ENCODE measurements at regions not wholly inside any gene's neighbourhood (a gene's known extent, or its start where the extent isn't known, plus 50 kb on each side); places are given as distances from the start of the nearest gene placed in this dataset.

GRCh38 chr6:11398451-11399326 is 138.9 kb upstream of the TMEM170B start:
- Histone ChIP-seq H3K4me1 (ENCODE audit: insufficient read depth, low read length) (peaks cover 10% of the 10 kb centered on the region), H3K9me3 (ENCODE audit: low read depth, low read length) (no peaks in the 10 kb centered on the region), H3K36me3 (ENCODE audit: insufficient read depth, low read length) (no peaks in the 10 kb centered on the region), H3K27me3 (ENCODE audit: insufficient read depth, low read length) (no peaks in the 10 kb centered on the region), H3K27ac (ENCODE audit: low read depth, low read length) (no peak overlapping the region), H3K4me2 (ENCODE audit: insufficient read depth, low read length) (no peak overlapping the region), H4K20me1 (ENCODE audit: insufficient read depth, low read length) (no peaks in the 10 kb centered on the region), H3K4me3 (ENCODE audit: insufficient read depth, low read length) (no peak overlapping the region), H3K79me2 (ENCODE audit: insufficient read depth, low read length) (no peaks in the 10 kb centered on the region), H2AFZ (ENCODE audit: low read length) (no peak overlapping the region)
- TF ChIP-seq, protein P1, sequence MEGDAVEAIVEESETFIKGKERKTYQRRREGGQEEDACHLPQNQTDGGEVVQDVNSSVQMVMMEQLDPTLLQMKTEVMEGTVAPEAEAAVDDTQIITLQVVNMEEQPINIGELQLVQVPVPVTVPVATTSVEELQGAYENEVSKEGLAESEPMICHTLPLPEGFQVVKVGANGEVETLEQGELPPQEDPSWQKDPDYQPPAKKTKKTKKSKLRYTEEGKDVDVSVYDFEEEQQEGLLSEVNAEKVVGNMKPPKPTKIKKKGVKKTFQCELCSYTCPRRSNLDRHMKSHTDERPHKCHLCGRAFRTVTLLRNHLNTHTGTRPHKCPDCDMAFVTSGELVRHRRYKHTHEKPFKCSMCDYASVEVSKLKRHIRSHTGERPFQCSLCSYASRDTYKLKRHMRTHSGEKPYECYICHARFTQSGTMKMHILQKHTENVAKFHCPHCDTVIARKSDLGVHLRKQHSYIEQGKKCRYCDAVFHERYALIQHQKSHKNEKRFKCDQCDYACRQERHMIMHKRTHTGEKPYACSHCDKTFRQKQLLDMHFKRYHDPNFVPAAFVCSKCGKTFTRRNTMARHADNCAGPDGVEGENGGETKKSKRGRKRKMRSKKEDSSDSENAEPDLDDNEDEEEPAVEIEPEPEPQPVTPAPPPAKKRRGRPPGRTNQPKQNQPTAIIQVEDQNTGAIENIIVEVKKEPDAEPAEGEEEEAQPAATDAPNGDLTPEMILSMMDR (IDR thresholded peaks at IDR 0.05; ENCODE audit: extremely low read depth, low read depth, low read length): no peak
- no peak for DNase-seq (ENCODE audit: insufficient read length, low spot score, missing footprints)

DNA sequence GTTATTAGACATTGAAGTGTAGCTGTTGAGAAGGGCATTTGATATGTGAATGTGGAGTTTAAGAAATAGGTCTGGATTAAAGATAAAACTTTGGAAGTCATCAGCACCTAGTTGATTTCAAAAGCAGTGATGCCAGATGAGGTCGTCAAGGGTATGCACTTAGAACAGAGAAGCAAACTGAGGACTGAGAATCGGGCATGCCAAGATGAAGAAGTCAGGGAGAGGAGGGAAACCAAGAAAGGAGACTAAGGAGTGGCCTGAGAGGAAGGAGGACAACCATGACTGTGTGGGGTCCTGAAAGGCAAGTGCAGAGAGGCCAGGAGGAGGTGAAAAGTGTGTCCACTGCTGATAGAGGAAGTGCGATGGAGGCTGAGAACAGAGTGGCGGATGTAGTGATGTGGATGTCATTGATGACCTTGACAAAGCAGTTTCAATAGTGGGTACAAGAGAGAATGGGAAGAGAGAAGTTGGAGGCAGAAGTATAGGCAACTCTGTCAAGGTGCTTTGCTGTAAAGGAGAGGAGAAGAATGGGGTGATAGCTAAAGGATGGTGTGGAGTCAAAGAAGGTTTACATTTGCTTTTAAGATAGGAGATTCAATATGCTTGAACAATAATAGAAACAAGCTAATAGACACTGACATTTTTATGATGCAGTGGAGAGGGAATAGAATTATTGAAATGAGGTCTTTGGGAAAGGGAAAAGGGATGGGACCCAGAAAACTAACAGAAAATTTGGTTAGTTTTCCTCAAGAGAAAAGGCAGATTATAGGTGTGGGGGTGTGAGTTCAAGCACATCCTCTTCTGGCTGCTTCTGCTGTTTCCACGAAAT is 139.7 kb upstream of the TMEM170B start:
- H3K79me2 ChIP-seq (ENCODE audit: insufficient read depth, low read length): no peaks in the 10 kb centered on the region
- peaks cover 19% of the 10 kb centered on the region for H3K4me1 ChIP-seq (ENCODE audit: insufficient read depth, low read length)
- H3K4me2 ChIP-seq (ENCODE audit: insufficient read depth, low read length): no peak overlapping the region
- no peak for DNase-seq (ENCODE audit: insufficient read length, low spot score, missing footprints)
- H3K27ac ChIP-seq (ENCODE audit: low read depth, low read length): no peak overlapping the region
- TF ChIP-seq, protein P1 (IDR thresholded peaks at IDR 0.05; ENCODE audit: extremely low read depth, low read depth, low read length): no peak
- H4K20me1 ChIP-seq (ENCODE audit: insufficient read depth, low read length): no peaks in the 10 kb centered on the region
- no peaks in the 10 kb centered on the region for H3K27me3 ChIP-seq (ENCODE audit: insufficient read depth, low read length)
- H3K9me3 ChIP-seq (ENCODE audit: low read depth, low read length): no peaks in the 10 kb centered on the region
- H3K4me3 ChIP-seq (ENCODE audit: insufficient read depth, low read length): no peak overlapping the region
- H3K36me3 ChIP-seq (ENCODE audit: insufficient read depth, low read length): no peaks in the 10 kb centered on the region
- H2AFZ ChIP-seq (ENCODE audit: low read length): no peak overlapping the region

- no peak for DNase-seq (ENCODE audit: insufficient read length, low spot score, missing footprints)
- Histone ChIP-seq H4K20me1 (ENCODE audit: insufficient read depth, low read length) (no peaks in the 10 kb centered on the region), H3K4me1 (ENCODE audit: insufficient read depth, low read length) (peaks cover 21% of the 10 kb centered on the region), H3K27ac (ENCODE audit: low read depth, low read length) (no peak overlapping the region), H3K36me3 (ENCODE audit: insufficient read depth, low read length) (no peaks in the 10 kb centered on the region), H3K4me3 (ENCODE audit: insufficient read depth, low read length) (no peak overlapping the region), H3K27me3 (ENCODE audit: insufficient read depth, low read length) (no peaks in the 10 kb centered on the region), H2AFZ (ENCODE audit: low read length) (no peak overlapping the region), H3K9me3 (ENCODE audit: low read depth, low read length) (no peaks in the 10 kb centered on the region), H3K4me2 (ENCODE audit: insufficient read depth, low read length) (no peak overlapping the region), H3K79me2 (ENCODE audit: insufficient read depth, low read length) (no peaks in the 10 kb centered on the region)
- TF ChIP-seq, protein P1 (IDR thresholded peaks at IDR 0.05; ENCODE audit: extremely low read depth, low read depth, low read length): no peak
Observed at GRCh38 chr6:11396860-11397259, 140.7 kb upstream of the TMEM170B start.
